ENCODE measurements at regions not wholly inside any gene's neighbourhood (a gene's known extent, or its start where the extent isn't known, plus 50 kb on each side); places are given as distances from the start of the nearest gene placed in this dataset.

GRCh38 chr5:129163810-129164378 is 69.3 kb downstream of the ISOC1 start:
- TF ChIP-seq EZH2 (IDR thresholded peaks at IDR 0.05; ENCODE audit: borderline replicate concordance) = no peak
- TF ChIP-seq EZH2phosphoT487 (IDR thresholded peaks at IDR 0.05; ENCODE audit: low read depth, severe bottlenecking, unreplicated experiment) = no peak
- TF ChIP-seq CTCF (IDR thresholded peaks at IDR 0.05; ENCODE audit: poor library complexity) = no peak
- H3K9me3 ChIP-seq (ENCODE audit: low read depth) = peaks cover 6% of the 10 kb centered on the region
- no peak overlapping the region for H2AFZ ChIP-seq
- WGBS (ENCODE audit: low lambda C conversion rate, missing lambda C conversion rate) = 96% methylated on average over 4 of the region's 4 CpGs
- no peaks in the 10 kb centered on the region for H3K9me2 ChIP-seq (replicated peaks; ENCODE audit: insufficient read depth)
- H4K20me1 ChIP-seq (ENCODE audit: insufficient read depth, poor library complexity, severe bottlenecking) = no peaks in the 10 kb centered on the region
- no peak overlapping the region for H3K27ac ChIP-seq
- H3K4me2 ChIP-seq = no peak overlapping the region
- no peak overlapping the region for H3K4me3 ChIP-seq
- no peaks in the 10 kb centered on the region for H3K27me3 ChIP-seq
- no peaks in the 10 kb centered on the region for H3K79me2 ChIP-seq
- no peak for DNase-seq (ENCODE audit: low spot score)
- H3K4me1 ChIP-seq (ENCODE audit: insufficient read depth) = no peaks in the 10 kb centered on the region
- no peaks in the 10 kb centered on the region for H3K36me3 ChIP-seq (replicated peaks; ENCODE audit: insufficient read depth, low read depth)

GRCh38 chr5:129170050-129170449 is 75.5 kb downstream of the ISOC1 start:
- TF ChIP-seq CTCF (IDR thresholded peaks at IDR 0.05; ENCODE audit: poor library complexity) (no peak), EZH2 (IDR thresholded peaks at IDR 0.05; ENCODE audit: borderline replicate concordance) (no peak), EZH2phosphoT487 (IDR thresholded peaks at IDR 0.05; ENCODE audit: low read depth, severe bottlenecking, unreplicated experiment) (no peak)
- H2AFZ ChIP-seq = no peak overlapping the region
- H4K20me1 ChIP-seq (ENCODE audit: insufficient read depth, poor library complexity, severe bottlenecking) = no peaks in the 10 kb centered on the region
- H3K79me2 ChIP-seq = no peaks in the 10 kb centered on the region
- no peak overlapping the region for H3K4me3 ChIP-seq
- no peak overlapping the region for H3K4me2 ChIP-seq
- no peaks in the 10 kb centered on the region for H3K27me3 ChIP-seq
- DNase-seq (ENCODE audit: low spot score) = no peak
- no peak overlapping the region for H3K27ac ChIP-seq
- H3K36me3 ChIP-seq (replicated peaks; ENCODE audit: insufficient read depth, low read depth) = no peaks in the 10 kb centered on the region
- H3K4me1 ChIP-seq (ENCODE audit: insufficient read depth) = no peaks in the 10 kb centered on the region
- WGBS (ENCODE audit: low lambda C conversion rate, missing lambda C conversion rate) = 63% methylated on average over 1 of the region's 1 CpG
- no peaks in the 10 kb centered on the region for H3K9me3 ChIP-seq (ENCODE audit: low read depth)
- no peaks in the 10 kb centered on the region for H3K9me2 ChIP-seq (replicated peaks; ENCODE audit: insufficient read depth)

GRCh38 chr5:129171194-129171944 is 76.8 kb downstream of the ISOC1 start:
- no peaks in the 10 kb centered on the region for H4K20me1 ChIP-seq (ENCODE audit: insufficient read depth, poor library complexity, severe bottlenecking)
- no peaks in the 10 kb centered on the region for H3K9me3 ChIP-seq (ENCODE audit: low read depth)
- H3K27ac ChIP-seq = no peak overlapping the region
- no peaks in the 10 kb centered on the region for H3K9me2 ChIP-seq (replicated peaks; ENCODE audit: insufficient read depth)
- TF ChIP-seq CTCF (IDR thresholded peaks at IDR 0.05; ENCODE audit: poor library complexity) = no peak
- no peak for TF ChIP-seq EZH2phosphoT487 (IDR thresholded peaks at IDR 0.05; ENCODE audit: low read depth, severe bottlenecking, unreplicated experiment)
- TF ChIP-seq EZH2 (IDR thresholded peaks at IDR 0.05; ENCODE audit: borderline replicate concordance) = no peak
- WGBS (ENCODE audit: low lambda C conversion rate, missing lambda C conversion rate) = 81% methylated on average over 2 of the region's 2 CpGs
- DNase-seq (ENCODE audit: low spot score) = no peak
- no peaks in the 10 kb centered on the region for H3K4me1 ChIP-seq (ENCODE audit: insufficient read depth)
- no peaks in the 10 kb centered on the region for H3K27me3 ChIP-seq
- no peak overlapping the region for H3K4me2 ChIP-seq
- H2AFZ ChIP-seq = no peak overlapping the region
- H3K79me2 ChIP-seq = no peaks in the 10 kb centered on the region
- H3K36me3 ChIP-seq (replicated peaks; ENCODE audit: insufficient read depth, low read depth) = no peaks in the 10 kb centered on the region
- H3K4me3 ChIP-seq = no peak overlapping the region

All from hepatocyte (in vitro differentiated cells).